BLaER1 treated with 17β-estradiol and CSF1 and Interleukin-3, amounts not matched to agents 10 nM and 100 nM (cell line): ENCODE measurements at regions not wholly inside any gene's neighbourhood (a gene's known extent, or its start where the extent isn't known, plus 50 kb on each side); places are given as distances from the start of the nearest gene placed in this dataset.

Source experiments
- H3K27ac ChIP-seq, 11 experiments: shearing (Covaris generic); formaldehyde crosslinking; 2 replicates each; pipeline ENCODE4 v1.8.1; 2022
- H3K27me3 ChIP-seq, 11 experiments: shearing (Covaris generic); formaldehyde crosslinking; 2 replicates each; pipeline ENCODE4 v1.8.1; 2022
- H3K36me3 ChIP-seq, 11 experiments: shearing (Covaris generic); formaldehyde crosslinking; 2 replicates each; pipeline ENCODE4 v1.8.1; 2022
- H3K4me1 ChIP-seq, 10 experiments: shearing (Covaris generic); formaldehyde crosslinking; 2 replicates each; pipeline ENCODE4 v1.8.1; 2022
- H3K4me2 ChIP-seq, 11 experiments: shearing (Covaris generic); formaldehyde crosslinking; 2 replicates each; pipeline ENCODE4 v1.8.1; 2022
- H3K4me3 ChIP-seq, 10 experiments: shearing (Covaris generic); formaldehyde crosslinking; 2 replicates each; pipeline ENCODE4 v1.8.1; 2022
- H3K9ac ChIP-seq, 11 experiments: shearing (Covaris generic); formaldehyde crosslinking; 2 replicates each; pipeline ENCODE4 v1.8.1; 2022
- H3K9me3 ChIP-seq, 11 experiments: shearing (Covaris generic); formaldehyde crosslinking; replicated peaks in 1 of 11; 2 replicates each; pipeline ENCODE4 v1.8.1; 2022
- H4K20me1 ChIP-seq, 11 experiments: shearing (Covaris generic); formaldehyde crosslinking; 2 replicates each; pipeline ENCODE4 v1.8.1; 2022
- Cebpa-rat ChIP-seq, 11 experiments: shearing (Covaris generic); IDR thresholded peaks; 2 replicates each; pipeline ENCODE4 v1.8.1; 2022

DNA sequence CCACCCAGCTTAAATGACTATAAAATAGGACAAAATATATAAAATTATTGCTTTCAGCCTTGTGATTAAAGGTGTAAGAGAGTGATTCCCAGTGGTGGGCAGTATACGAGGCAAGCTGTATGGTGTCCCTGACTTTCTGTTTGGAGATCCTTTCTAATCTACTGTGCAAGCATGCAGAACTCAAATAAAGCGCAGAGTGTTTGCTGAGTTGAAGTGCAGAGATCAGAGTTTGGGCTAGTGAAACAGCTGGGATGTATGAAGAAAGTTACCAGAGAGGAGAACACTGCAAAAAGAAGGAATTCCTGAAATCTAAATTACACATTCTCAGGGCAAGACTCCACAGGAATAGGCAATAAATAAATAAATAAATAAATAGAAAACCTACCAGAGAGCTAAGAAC lies 218.5 kb upstream of the TLL1 start:
- H3K27ac ChIP-seq, result no peak overlapping the region
- H3K4me1 ChIP-seq, result no peaks in the 10 kb centered on the region
- peaks cover 0 to 8% (median 4%) of the 10 kb centered on the region in 11 experiments; a peak in 3 of 22 replicates for H3K9me3 ChIP-seq
- H4K20me1 ChIP-seq, result no peaks in the 10 kb centered on the region
- H3K27me3 ChIP-seq, result no peaks in the 10 kb centered on the region
- H3K4me3 ChIP-seq, result no peak overlapping the region
- no peak for TF ChIP-seq Cebpa-rat (IDR thresholded peaks at IDR 0.05)
- H3K4me2 ChIP-seq, result no peak overlapping the region
- H3K36me3 ChIP-seq, result no peaks in the 10 kb centered on the region
- H3K9ac ChIP-seq, result no peak overlapping the region

DNA sequence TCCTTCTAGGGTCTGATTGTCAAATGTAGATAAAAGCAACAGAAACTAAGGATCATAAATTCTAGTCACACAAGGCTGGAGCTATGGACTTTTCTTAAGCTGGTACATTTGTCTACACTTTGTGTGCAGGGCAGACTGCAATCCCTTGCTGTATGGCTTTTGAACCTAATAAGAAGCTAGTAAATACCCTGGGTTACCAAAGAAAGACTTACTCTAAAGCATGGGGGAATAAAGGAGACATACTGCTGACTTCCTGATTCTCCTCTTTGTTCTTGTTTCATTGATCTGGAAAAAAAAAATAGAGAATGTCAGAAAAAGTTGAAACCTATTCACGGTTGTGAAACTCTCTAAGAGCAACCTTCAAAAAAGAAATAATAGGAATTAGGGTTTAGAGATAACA lies 216.6 kb upstream of the TLL1 start:
- no peak overlapping the region for H3K9ac ChIP-seq

DNA sequence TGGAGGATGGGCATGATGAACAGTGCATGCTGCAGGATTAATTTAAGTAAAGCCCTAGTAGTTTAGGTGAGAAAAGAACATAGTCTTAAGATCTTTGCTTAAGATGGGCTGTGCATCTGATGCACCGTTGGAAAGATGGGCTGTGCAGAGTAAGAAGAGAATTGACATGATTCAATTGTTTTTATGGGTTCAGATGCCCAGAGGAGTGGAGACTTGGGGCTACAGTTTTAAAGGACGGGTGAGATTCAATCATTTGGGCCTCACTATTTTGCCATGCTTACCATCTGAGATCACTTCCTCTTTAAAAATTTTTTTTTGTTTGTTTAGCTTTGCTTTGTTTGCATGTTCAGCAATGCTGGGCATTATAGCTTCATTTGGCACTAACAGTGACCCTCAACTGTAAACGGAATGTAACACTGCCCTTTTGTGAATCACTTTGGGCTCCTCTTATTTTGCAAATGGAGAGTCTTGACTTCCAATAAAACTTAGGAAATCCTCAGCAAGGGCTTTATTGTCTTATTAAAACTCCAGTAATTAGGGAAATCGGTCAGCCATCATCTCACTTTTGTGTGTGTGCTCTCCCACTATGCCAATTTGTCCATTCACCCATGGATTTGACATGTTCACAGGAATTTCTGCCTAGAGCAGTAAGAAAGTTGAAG lies 216.1 kb upstream of the TLL1 start:
- H3K36me3 ChIP-seq, result no peaks in the 10 kb centered on the region
- H3K27me3 ChIP-seq, result no peaks in the 10 kb centered on the region
- H4K20me1 ChIP-seq, result no peaks in the 10 kb centered on the region
- peaks cover 0 to 8% (median 4%) of the 10 kb centered on the region in 11 experiments; a peak in 3 of 22 replicates for H3K9me3 ChIP-seq
- no peak overlapping the region for H3K9ac ChIP-seq
- no peak for TF ChIP-seq Cebpa-rat (IDR thresholded peaks at IDR 0.05)
- H3K4me1 ChIP-seq, result no peaks in the 10 kb centered on the region
- no peak overlapping the region for H3K4me2 ChIP-seq
- H3K27ac ChIP-seq, result no peak overlapping the region
- no peak overlapping the region for H3K4me3 ChIP-seq

More for the DNA sequence above, 216.6 kb upstream of the TLL1 start:
- Histone ChIP-seq H3K4me1 (no peaks in the 10 kb centered on the region), H3K36me3 (no peaks in the 10 kb centered on the region), H3K9me3 (peaks cover 0 to 8% (median 4%) of the 10 kb centered on the region in 11 experiments; a peak in 3 of 22 replicates), H4K20me1 (no peaks in the 10 kb centered on the region), H3K27ac (no peak overlapping the region), H3K4me2 (no peak overlapping the region), H3K4me3 (no peak overlapping the region), H3K27me3 (no peaks in the 10 kb centered on the region)
- TF ChIP-seq Cebpa-rat (IDR thresholded peaks at IDR 0.05), result no peak

DNA sequence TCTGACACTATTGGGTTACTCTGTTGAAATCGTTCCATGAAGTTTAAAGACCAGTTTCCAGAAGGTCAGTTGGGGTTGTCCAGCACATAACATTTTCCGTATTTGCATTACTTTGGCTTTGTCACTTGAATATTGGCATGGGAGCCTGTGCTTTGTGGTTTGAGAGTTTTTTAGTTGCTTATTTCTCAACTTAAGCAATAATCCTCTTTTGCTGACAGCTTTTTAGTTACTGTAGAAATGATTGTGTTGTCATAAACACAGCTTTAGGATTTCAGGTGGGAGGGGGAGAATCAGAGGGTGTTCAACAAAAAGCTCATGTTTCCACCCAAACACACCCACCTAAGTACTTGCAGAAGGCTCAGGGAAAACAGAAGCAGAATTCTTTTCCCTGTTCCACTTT lies 210.7 kb upstream of the TLL1 start:
- no peaks in the 10 kb centered on the region for H4K20me1 ChIP-seq
- H3K9me3 ChIP-seq, result no peaks in the 10 kb centered on the region
- no peak overlapping the region for H3K9ac ChIP-seq
- H3K4me1 ChIP-seq, result no peaks in the 10 kb centered on the region
- TF ChIP-seq Cebpa-rat (IDR thresholded peaks at IDR 0.05), result no peak
- H3K27me3 ChIP-seq, result no peaks in the 10 kb centered on the region
- H3K36me3 ChIP-seq, result no peaks in the 10 kb centered on the region
- no peak overlapping the region for H3K4me3 ChIP-seq
- no peak overlapping the region for H3K4me2 ChIP-seq
- no peak overlapping the region for H3K27ac ChIP-seq

DNA sequence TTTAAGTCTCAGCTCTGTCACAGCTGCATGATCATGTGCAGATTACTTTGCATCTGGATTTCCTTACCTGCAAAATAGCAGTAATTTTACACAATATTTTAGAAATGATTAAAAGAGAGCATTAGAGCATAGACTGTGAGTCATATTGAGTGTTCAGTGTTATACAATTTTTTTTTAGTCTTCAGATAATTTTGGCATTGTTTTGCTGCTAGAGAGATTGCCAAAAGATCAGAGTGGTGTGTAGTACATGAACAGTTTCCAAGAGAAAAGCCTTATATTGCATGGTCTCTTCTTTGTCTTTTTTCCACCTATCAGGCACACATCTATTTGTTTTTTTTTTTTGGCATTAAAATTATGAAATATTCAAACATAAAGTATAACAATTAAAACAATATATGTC lies 209.6 kb upstream of the TLL1 start:
- Histone ChIP-seq H3K36me3 (no peaks in the 10 kb centered on the region), H3K4me2 (no peak overlapping the region), H3K27ac (no peak overlapping the region), H4K20me1 (no peaks in the 10 kb centered on the region), H3K27me3 (no peaks in the 10 kb centered on the region), H3K4me3 (no peak overlapping the region), H3K4me1 (no peaks in the 10 kb centered on the region), H3K9me3 (no peaks in the 10 kb centered on the region), H3K9ac (no peak overlapping the region)
- no peak for TF ChIP-seq Cebpa-rat (IDR thresholded peaks at IDR 0.05)

DNA sequence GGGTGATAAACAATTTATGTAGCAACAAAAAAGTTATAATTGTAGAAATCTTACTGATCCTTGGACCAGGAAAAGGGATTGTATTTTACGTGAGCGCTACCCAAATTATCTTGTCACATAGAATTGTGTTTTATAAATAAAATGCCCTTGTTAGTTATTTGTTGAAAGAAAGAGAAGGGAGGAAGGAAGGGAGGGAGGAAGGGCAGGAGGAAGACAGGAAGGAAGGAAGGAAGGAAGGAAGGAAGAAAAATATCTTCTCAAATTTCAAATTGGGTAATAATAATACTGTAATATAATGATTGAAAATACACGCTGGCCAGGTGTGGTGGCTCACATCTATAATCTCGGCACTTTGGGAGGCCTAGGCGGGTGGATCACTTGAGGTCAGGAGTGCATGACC lies 206.2 kb upstream of the TLL1 start:
- Histone ChIP-seq H3K9me3 (no peaks in the 10 kb centered on the region), H3K27me3 (no peaks in the 10 kb centered on the region), H3K4me2 (no peak overlapping the region), H3K36me3 (no peaks in the 10 kb centered on the region), H3K4me3 (no peak overlapping the region), H3K4me1 (no peaks in the 10 kb centered on the region), H4K20me1 (no peaks in the 10 kb centered on the region), H3K27ac (no peak overlapping the region), H3K9ac (no peak overlapping the region)
- TF ChIP-seq Cebpa-rat (IDR thresholded peaks at IDR 0.05), result no peak

DNA sequence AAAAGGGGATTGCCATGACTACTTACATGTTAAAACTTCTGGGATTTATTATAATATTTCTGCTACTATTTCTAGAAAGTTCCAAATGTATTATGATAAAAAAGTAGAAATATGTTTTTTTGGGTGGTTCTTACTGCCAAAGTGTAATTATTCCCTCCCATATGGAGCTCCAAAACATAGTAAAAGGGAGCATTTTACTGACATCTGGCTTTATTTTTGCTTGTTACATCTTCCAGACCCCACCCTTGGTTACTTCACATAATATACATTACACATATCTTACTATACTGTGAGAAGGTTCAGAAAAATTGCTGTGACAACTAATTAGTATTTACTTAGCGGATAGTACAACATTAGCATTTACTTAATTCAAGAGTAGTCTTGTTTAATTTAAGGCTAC lies 205.1 kb upstream of the TLL1 start:
- no peak for TF ChIP-seq Cebpa-rat (IDR thresholded peaks at IDR 0.05)
- Histone ChIP-seq H3K4me2 (no peak overlapping the region), H4K20me1 (no peaks in the 10 kb centered on the region), H3K9me3 (no peaks in the 10 kb centered on the region), H3K4me1 (no peaks in the 10 kb centered on the region), H3K4me3 (no peak overlapping the region), H3K27ac (no peak overlapping the region), H3K27me3 (no peaks in the 10 kb centered on the region), H3K9ac (no peak overlapping the region), H3K36me3 (no peaks in the 10 kb centered on the region)

DNA sequence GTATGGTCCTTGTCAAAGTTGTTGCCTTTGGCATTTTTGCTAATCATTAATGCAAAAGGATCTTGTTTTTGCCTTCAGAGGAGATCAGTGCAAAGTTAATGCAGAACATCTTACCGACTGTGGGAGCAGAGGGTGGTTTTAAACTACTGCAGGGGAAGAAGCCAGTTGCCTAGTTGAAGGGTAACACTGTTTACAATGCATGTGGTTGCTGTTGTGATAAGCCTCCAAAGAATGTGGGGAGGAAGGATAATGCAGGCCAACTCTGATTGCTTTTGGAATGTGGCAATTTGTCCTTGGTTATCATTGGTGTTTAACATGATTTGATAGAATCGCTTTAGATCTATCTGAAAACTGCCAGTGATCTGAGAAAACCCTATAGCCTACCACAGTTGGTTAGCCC lies 204.3 kb upstream of the TLL1 start:
- no peak overlapping the region for H3K4me2 ChIP-seq
- H3K4me3 ChIP-seq, result no peak overlapping the region
- H4K20me1 ChIP-seq, result no peaks in the 10 kb centered on the region
- no peaks in the 10 kb centered on the region for H3K4me1 ChIP-seq
- no peaks in the 10 kb centered on the region for H3K36me3 ChIP-seq
- H3K27ac ChIP-seq, result no peak overlapping the region
- H3K9ac ChIP-seq, result no peak overlapping the region
- no peaks in the 10 kb centered on the region for H3K27me3 ChIP-seq
- no peaks in the 10 kb centered on the region for H3K9me3 ChIP-seq
- TF ChIP-seq Cebpa-rat (IDR thresholded peaks at IDR 0.05), result no peak

DNA sequence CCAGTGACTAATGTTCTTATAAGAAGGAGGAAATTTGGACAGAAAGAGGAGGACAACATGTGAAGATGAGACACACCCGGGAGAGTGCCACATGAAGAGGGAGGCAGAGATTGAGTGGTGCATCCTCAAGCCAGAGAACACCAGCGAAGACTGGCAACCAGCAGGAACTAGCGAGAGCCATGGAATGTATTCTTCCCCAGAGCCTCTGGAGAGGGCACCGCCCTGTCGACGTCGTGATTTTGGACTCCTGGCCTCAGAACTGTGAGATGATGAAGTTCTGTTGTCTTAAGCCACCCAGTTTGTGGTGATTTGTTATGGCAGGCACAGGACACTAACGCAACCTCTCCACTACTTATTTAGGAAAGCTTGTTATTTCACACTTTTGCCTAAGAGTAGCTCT lies 196.0 kb upstream of the TLL1 start:
- H3K27ac ChIP-seq, result peak overlapping the region in 2 of 11 experiments; percentile 9 to 54; a peak in 3 of 22 replicates
- H3K4me3 ChIP-seq, result no peak overlapping the region
- no peaks in the 10 kb centered on the region for H3K27me3 ChIP-seq
- no peaks in the 10 kb centered on the region for H3K9me3 ChIP-seq
- peak overlapping the region in 2 of 11 experiments; percentile 54 to 60; a peak in 4 of 22 replicates for H3K4me2 ChIP-seq
- H4K20me1 ChIP-seq, result no peaks in the 10 kb centered on the region
- H3K4me1 ChIP-seq, result peaks cover 0 to 19% (median 0%) of the 10 kb centered on the region in 10 experiments; a peak in 4 of 20 replicates
- no peaks in the 10 kb centered on the region for H3K36me3 ChIP-seq
- H3K9ac ChIP-seq, result no peak overlapping the region
- no peak for TF ChIP-seq Cebpa-rat (IDR thresholded peaks at IDR 0.05)

DNA sequence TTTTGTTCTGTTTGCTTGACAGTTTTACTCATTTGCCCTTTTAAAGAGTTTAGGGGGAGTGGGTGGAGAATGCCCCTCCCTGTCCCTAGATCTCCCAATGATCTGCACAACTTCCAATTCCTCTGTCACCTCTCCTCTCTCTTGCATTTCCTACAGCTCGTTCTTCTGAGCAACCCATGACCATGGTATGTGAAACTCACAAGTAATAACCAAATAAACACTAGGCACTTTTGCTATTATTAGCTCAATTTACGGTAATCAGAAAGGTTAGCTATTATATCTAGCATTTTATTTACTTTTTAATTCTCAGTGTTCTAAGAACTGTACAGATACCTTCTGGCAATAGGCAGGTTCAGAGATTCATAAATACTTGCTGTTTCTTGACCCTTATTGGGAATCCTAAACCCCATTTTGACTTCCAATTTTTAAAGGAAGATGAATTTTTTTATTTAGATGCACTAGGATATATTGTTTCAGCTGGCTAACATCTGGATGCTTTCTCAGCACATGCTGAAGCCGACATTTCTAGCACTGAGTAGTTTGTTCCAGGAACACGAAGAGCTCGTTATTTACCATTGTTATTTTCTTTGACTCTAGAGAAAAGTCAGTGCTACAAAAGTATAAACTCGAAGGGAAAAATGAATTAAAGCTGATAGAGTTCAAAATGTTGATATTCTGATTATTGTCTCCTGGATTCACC lies 194.7 kb upstream of the TLL1 start:
- Histone ChIP-seq H3K27me3 (no peaks in the 10 kb centered on the region), H3K36me3 (no peaks in the 10 kb centered on the region), H3K4me3 (no peak overlapping the region), H4K20me1 (no peaks in the 10 kb centered on the region), H3K9ac (no peak overlapping the region), H3K9me3 (no peaks in the 10 kb centered on the region), H3K4me2 (peak overlapping the region in 2 of 11 experiments; percentile 54 to 60; a peak in 4 of 22 replicates), H3K4me1 (peaks cover 0 to 31% (median 0%) of the 10 kb centered on the region in 10 experiments; a peak in 4 of 20 replicates), H3K27ac (no peak overlapping the region)
- no peak for TF ChIP-seq Cebpa-rat (IDR thresholded peaks at IDR 0.05)
